ENCODE measurements at regions not wholly inside any gene's neighbourhood (a gene's known extent, or its start where the extent isn't known, plus 50 kb on each side); places are given as distances from the start of the nearest gene placed in this dataset.

- DNase-seq: no peak
- no peak for TF ChIP-seq CTCF (IDR thresholded peaks at IDR 0.05)
- Mint-ChIP-seq H3K4me1 (ENCODE audit: low read depth) (no peaks in the 10 kb centered on the region), H3K4me3 (no peak overlapping the region), H3K9me3 (no peaks in the 10 kb centered on the region), H3K27me3 (peaks cover 4% of the 10 kb centered on the region), H3K27ac (no peak overlapping the region), H3K36me3 (ENCODE audit: low read depth) (no peaks in the 10 kb centered on the region)
- intact Hi-C loops (cut with micrococcal nuclease): no loop called here
- POLR2A ChIA-PET: interaction anchor here (0.6 kb wide), 1 partner anchor 15 kb away, joined by 3 read pairs; no protein-coding TSS in a partner anchor
- ATAC-seq: no peak
- CTCF ChIA-PET: interaction anchor here (1.4 kb wide), 1 partner anchor 12 kb away, joined by 3 read pairs; no protein-coding TSS in a partner anchor
Measured at GRCh38 chr21:17461014-17461413, 51.8 kb upstream of the CXADR start.

- H3K27ac Mint-ChIP-seq: no peak overlapping the region
- H3K27me3 Mint-ChIP-seq: peaks cover 3% of the 10 kb centered on the region
- intact Hi-C loops (cut with micrococcal nuclease): no loop called here
- ChIA-PET CTCF (interaction anchor here (1.4 kb wide), 1 partner anchor 11 kb away, joined by 3 read pairs; no protein-coding TSS in a partner anchor), POLR2A (no interaction called here)
- H3K4me1 Mint-ChIP-seq (ENCODE audit: low read depth): no peaks in the 10 kb centered on the region
- H3K4me3 Mint-ChIP-seq: no peak overlapping the region
- no peak for TF ChIP-seq CTCF (IDR thresholded peaks at IDR 0.05)
- H3K9me3 Mint-ChIP-seq: no peaks in the 10 kb centered on the region
- ATAC-seq (no peak), DNase-seq (no peak)
- no peaks in the 10 kb centered on the region for H3K36me3 Mint-ChIP-seq (ENCODE audit: low read depth)
Measured at GRCh38 chr21:17461582-17461981, 51.3 kb upstream of the CXADR start.

GRCh38 chr21:17462276-17462981 lies 50.4 kb upstream of the CXADR start:
- Mint-ChIP-seq H3K27ac (no peak overlapping the region), H3K4me1 (ENCODE audit: low read depth) (no peaks in the 10 kb centered on the region), H3K4me3 (no peak overlapping the region), H3K36me3 (ENCODE audit: low read depth) (no peaks in the 10 kb centered on the region), H3K27me3 (peaks cover 3% of the 10 kb centered on the region), H3K9me3 (no peaks in the 10 kb centered on the region)
- TF ChIP-seq CTCF (IDR thresholded peaks at IDR 0.05): no peak
- ATAC-seq (no peak), DNase-seq (no peak)
- CTCF ChIA-PET: no interaction called here
- intact Hi-C loops (cut with micrococcal nuclease): no loop called here
- POLR2A ChIA-PET: no interaction called here

Small RNAs in the stretch of these regions (microRNA-seq; reads per million reads assigned to microRNA genes)
- gene MIR125B2 (ENCODE audit: borderline microRNAs expressed, borderline replicate concordance): 2.7 reads per million
- gene MIR99A (ENCODE audit: borderline microRNAs expressed, borderline replicate concordance): 134 reads per million, percentile 71 among the genes with 10 or more reads in this experiment
- 39.1 reads per million, percentile 54 among the genes with 10 or more reads in this experiment for gene MIRLET7C (ENCODE audit: borderline microRNAs expressed, borderline replicate concordance)
